ENCODE measurements at regions not wholly inside any gene's neighbourhood (a gene's known extent, or its start where the extent isn't known, plus 50 kb on each side); places are given as distances from the start of the nearest gene placed in this dataset.

GRCh38 chr21:28396421-28396820 is 596.3 kb downstream of the LTN1 start:
- TF ChIP-seq CTCF (IDR thresholded peaks at IDR 0.05; ENCODE audit: borderline replicate concordance, extremely low read depth, low read length, poor library complexity, severe bottlenecking) (no peak), EZH2 (IDR thresholded peaks at IDR 0.05; ENCODE audit: borderline replicate concordance, low read depth, low read length, severe bottlenecking) (no peak)
